ENCODE measurements at regions not wholly inside any gene's neighbourhood (a gene's known extent, or its start where the extent isn't known, plus 50 kb on each side); places are given as distances from the start of the nearest gene placed in this dataset.
"Not testable (repeated sequence)": the region's sequence is repeated elsewhere in the genome, so short reads cannot be mapped to it uniquely, and the experiment has no call there.

- not testable (repeated sequence) for TF ChIP-seq CTCF (conservative IDR thresholded peaks at IDR 0.05); EZH2 (IDR thresholded peaks at IDR 0.05; ENCODE audit: low read depth)
Observed at GRCh38 chr9:66814038-66814437, 86.5 kb upstream of the ZNF658 start.

Measured in PC-9 (cell line).